ENCODE measurements at regions not wholly inside any gene's neighbourhood (a gene's known extent, or its start where the extent isn't known, plus 50 kb on each side); places are given as distances from the start of the nearest gene placed in this dataset.

DNA sequence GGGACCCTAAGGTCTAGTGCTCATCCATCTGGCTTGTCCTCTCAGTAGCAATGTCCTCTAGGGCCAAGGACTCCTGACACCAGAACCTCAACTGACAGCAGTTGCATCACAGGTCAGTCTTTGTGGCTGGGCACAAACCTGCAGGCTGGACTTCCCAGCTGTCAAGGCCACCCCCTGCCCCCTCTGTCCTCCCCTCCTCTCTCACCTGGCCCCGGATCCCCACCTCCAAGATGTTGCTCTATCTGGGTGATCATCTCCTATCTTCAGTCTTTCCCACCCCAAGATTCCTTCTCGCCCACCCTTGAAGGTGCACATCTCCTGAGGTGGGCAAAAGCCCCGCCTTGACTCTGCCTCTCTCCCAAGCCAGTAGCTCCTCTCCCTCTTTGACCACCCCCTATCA lies 131.8 kb upstream of the SRSF6 start (continued):
- TF ChIP-seq, protein P1, sequence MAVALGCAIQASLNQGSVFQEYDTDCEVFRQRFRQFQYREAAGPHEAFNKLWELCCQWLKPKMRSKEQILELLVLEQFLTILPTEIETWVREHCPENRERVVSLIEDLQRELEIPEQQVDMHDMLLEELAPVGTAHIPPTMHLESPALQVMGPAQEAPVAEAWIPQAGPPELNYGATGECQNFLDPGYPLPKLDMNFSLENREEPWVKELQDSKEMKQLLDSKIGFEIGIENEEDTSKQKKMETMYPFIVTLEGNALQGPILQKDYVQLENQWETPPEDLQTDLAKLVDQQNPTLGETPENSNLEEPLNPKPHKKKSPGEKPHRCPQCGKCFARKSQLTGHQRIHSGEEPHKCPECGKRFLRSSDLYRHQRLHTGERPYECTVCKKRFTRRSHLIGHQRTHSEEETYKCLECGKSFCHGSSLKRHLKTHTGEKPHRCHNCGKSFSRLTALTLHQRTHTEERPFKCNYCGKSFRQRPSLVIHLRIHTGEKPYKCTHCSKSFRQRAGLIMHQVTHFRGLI (tag by site-specific recombination; IDR thresholded peaks at IDR 0.05), result no peak
- no peak for TF ChIP-seq OSR2 (tag by site-specific recombination; IDR thresholded peaks at IDR 0.05)
- TF ChIP-seq ZNF544 (tag by site-specific recombination; IDR thresholded peaks at IDR 0.05), result no peak
- TF ChIP-seq, protein P2, sequence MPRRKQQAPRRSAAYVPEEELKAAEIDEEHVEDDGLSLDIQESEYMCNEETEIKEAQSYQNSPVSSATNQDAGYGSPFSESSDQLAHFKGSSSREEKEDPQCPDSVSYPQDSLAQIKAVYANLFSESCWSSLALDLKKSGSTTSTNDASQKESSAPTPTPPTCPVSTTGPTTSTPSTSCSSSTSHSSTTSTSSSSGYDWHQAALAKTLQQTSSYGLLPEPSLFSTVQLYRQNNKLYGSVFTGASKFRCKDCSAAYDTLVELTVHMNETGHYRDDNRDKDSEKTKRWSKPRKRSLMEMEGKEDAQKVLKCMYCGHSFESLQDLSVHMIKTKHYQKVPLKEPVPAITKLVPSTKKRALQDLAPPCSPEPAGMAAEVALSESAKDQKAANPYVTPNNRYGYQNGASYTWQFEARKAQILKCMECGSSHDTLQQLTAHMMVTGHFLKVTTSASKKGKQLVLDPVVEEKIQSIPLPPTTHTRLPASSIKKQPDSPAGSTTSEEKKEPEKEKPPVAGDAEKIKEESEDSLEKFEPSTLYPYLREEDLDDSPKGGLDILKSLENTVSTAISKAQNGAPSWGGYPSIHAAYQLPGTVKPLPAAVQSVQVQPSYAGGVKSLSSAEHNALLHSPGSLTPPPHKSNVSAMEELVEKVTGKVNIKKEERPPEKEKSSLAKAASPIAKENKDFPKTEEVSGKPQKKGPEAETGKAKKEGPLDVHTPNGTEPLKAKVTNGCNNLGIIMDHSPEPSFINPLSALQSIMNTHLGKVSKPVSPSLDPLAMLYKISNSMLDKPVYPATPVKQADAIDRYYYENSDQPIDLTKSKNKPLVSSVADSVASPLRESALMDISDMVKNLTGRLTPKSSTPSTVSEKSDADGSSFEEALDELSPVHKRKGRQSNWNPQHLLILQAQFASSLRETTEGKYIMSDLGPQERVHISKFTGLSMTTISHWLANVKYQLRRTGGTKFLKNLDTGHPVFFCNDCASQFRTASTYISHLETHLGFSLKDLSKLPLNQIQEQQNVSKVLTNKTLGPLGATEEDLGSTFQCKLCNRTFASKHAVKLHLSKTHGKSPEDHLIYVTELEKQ (tag by site-specific recombination; IDR thresholded peaks at IDR 0.05; ENCODE audit: borderline replicate concordance), result no peak

DNA sequence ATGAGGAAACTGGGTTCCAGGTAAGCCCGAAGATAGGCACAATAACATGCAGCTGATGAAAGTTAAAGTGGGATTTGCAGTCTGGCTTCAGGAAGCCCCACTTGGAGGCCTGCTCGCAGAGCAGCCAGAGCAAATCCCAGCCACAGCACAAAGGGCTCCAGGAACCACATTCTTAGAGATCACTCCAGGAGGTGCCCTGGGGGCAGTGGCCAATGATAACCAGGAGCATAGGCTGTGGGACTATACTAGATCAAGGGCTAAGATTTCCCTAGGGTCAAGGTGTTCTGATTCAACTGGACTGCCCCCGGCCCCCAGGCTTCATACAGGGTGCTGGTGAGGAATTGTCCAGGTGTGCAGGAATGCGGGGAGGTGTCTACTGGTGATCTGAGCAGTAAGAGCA lies 133.9 kb upstream of the PTPRT start:
- Histone ChIP-seq H3K4me1 (ENCODE audit: control insufficient read depth, insufficient read depth, low read length) (no peaks in the 10 kb centered on the region), H3K4me3 (ENCODE audit: low read depth, low read length) (no peak overlapping the region), H3K36me3 (ENCODE audit: control insufficient read depth in 2 of 2, insufficient read depth in 1 of 2, low read length in 2 of 2) (no peaks in the 10 kb centered on the region), H3K27ac (ENCODE audit: extremely low read depth, low read depth, low read length) (no peak overlapping the region), H3K9me3 (ENCODE audit: control insufficient read depth, insufficient read depth, low read depth, low read length) (no peaks in the 10 kb centered on the region)
- CTCF ChIA-PET, result no interaction called here
- POLR2A ChIA-PET, result no interaction called here
- TF ChIP-seq ZNF596 (tag by site-specific recombination; IDR thresholded peaks at IDR 0.05) (no peak), PRDM1 (tag by site-specific recombination; IDR thresholded peaks at IDR 0.05) (no peak), ZSCAN16 (tag by site-specific recombination; IDR thresholded peaks at IDR 0.05) (no peak), TRIM28 (IDR thresholded peaks at IDR 0.05; ENCODE audit: borderline replicate concordance, low read length) (no peak), ZNF239 (tag by site-specific recombination; IDR thresholded peaks at IDR 0.05) (no peak), ZNF350 (tag by site-specific recombination; IDR thresholded peaks at IDR 0.05) (no peak), ZNF433 (tag by site-specific recombination; IDR thresholded peaks at IDR 0.05; ENCODE audit: low read depth) (no peak), ZSCAN23 (tag by site-specific recombination; IDR thresholded peaks at IDR 0.05) (no peak), ZNF544 (tag by site-specific recombination; IDR thresholded peaks at IDR 0.05) (no peak), ZNF174 (tag by site-specific recombination; IDR thresholded peaks at IDR 0.05) (no peak), ZNF184 (tag by site-specific recombination; IDR thresholded peaks at IDR 0.05) (no peak), ZNF530 (tag by site-specific recombination; IDR thresholded peaks at IDR 0.05; ENCODE audit: low read depth) (no peak), ZNF146 (tag by site-specific recombination; IDR thresholded peaks at IDR 0.05) (no peak), ZNF132 (tag by site-specific recombination; IDR thresholded peaks at IDR 0.05; ENCODE audit: borderline replicate concordance) (no peak), SP3 (tag by site-specific recombination; IDR thresholded peaks at IDR 0.05) (no peak)
- TF ChIP-seq, protein P3, sequence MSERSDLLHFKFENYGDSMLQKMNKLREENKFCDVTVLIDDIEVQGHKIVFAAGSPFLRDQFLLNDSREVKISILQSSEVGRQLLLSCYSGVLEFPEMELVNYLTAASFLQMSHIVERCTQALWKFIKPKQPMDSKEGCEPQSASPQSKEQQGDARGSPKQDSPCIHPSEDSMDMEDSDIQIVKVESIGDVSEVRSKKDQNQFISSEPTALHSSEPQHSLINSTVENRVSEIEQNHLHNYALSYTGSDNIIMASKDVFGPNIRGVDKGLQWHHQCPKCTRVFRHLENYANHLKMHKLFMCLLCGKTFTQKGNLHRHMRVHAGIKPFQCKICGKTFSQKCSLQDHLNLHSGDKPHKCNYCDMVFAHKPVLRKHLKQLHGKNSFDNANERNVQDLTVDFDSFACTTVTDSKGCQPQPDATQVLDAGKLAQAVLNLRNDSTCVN (tag by site-specific recombination; optimal IDR thresholded peaks at IDR 0.05), result no peak
- TF ChIP-seq, protein P4, sequence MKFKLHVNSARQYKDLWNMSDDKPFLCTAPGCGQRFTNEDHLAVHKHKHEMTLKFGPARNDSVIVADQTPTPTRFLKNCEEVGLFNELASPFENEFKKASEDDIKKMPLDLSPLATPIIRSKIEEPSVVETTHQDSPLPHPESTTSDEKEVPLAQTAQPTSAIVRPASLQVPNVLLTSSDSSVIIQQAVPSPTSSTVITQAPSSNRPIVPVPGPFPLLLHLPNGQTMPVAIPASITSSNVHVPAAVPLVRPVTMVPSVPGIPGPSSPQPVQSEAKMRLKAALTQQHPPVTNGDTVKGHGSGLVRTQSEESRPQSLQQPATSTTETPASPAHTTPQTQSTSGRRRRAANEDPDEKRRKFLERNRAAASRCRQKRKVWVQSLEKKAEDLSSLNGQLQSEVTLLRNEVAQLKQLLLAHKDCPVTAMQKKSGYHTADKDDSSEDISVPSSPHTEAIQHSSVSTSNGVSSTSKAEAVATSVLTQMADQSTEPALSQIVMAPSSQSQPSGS (tag by site-specific recombination; IDR thresholded peaks at IDR 0.05; ENCODE audit: low read depth), result no peak

Measured in HEK293 (cell line).